ENCODE measurements at regions not wholly inside any gene's neighbourhood (a gene's known extent, or its start where the extent isn't known, plus 50 kb on each side); places are given as distances from the start of the nearest gene placed in this dataset.
"Not testable (repeated sequence)": the region's sequence is repeated elsewhere in the genome, so short reads cannot be mapped to it uniquely, and the experiment has no call there.

GRCh38 chr17:83191388-83192160 is 112.2 kb downstream of the METRNL start:
- DNase-seq (ENCODE audit: low read depth, low spot score), result no peak

DNA sequence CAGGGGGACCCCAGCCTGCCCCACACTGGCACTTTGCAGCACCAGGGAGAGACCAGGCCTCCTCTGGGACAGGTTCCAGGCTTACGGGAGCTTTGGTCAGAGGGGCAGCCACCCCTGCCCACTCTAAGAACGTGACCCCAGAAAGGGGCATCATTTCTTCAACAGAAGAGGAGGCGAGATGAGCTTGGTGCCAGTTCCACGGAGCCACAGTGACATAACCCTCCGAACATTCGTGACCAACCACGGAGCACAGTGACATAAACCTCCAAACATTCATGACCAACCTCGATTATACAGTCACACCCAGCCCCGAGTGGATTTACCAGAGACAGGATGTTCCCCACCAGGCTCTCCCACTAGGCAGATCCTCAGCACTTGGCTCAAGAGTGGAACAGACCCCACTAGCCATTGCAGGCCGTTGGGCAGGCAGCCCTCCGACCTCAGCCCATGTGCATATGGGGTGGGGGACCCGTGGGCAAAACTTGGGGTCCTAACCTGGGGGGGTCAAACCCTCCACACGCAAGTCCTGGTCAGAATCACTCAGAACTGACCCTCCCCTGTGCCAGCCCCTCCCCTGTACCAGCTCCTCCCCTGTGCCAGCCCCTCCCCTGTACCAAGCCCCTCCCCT is 112.9 kb downstream of the METRNL start:
- DNase-seq (ENCODE audit: low read depth, low spot score), result no peak

GRCh38 chr17:83192789-83193335 is 113.5 kb downstream of the METRNL start:
- DNase-seq (ENCODE audit: low read depth, low spot score), result not testable (repeated sequence)

DNA sequence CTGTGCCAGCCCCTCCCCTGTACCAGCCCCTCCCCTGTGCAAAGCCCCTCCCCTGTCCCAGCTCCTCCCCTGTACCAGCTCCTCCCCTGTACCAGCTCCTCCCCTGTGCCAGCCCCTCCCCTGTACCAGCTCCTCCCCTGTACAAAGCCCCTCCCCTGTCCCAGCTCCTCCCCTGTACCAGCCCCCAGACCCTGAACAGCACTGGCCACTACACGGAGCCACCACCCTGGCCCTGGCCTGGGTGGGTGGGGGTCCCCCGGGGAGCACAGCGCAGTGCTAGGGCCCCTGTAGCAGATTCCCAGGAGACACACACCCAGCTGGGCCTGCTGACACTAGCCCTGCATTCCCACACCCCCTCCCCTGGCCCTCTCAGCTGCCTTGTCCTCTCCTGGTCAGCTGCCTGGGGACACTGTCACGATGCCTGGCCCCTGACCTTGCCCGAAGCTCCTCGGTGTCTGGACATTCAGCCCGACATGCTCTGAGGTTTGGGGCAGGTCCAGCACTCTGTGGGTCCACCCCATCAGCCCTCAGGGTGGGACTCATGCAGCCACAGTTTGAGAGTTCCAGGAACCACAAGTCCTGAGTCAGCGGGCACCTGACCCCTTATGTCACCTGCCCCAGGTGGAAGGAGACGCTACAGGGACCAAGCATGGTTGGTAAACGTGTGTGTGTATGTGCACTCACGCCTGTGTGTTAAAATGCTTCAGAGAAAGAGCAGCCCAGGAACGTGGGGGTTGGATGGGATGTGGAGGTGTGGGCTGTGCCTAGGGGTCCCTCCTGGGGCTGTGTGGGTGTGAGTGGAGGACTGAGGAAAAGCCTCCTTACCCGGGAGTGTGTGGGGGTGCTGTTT is 114.2 kb downstream of the METRNL start:
- no peak for DNase-seq (ENCODE audit: low read depth, low spot score)

DNA sequence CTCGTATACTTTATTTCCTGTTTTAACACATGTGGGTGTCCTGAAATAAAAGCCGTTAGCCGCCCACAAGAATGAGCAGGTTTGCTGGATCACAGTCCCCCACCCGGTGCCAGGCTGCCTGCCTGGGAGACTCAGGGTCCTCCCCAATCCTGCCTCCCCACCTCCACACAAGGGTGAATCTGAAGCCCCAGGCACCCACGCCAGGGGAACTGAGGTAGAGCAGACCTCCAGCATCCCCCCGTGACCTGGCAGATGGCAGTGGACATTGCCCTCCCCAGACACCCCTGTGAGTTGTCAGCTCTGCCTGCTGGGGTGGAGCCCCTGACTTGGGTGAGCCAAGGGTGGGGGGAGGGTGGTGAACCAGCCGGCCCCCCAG is 114.8 kb downstream of the METRNL start:
- DNase-seq (ENCODE audit: low read depth, low spot score), result no peak

DNA sequence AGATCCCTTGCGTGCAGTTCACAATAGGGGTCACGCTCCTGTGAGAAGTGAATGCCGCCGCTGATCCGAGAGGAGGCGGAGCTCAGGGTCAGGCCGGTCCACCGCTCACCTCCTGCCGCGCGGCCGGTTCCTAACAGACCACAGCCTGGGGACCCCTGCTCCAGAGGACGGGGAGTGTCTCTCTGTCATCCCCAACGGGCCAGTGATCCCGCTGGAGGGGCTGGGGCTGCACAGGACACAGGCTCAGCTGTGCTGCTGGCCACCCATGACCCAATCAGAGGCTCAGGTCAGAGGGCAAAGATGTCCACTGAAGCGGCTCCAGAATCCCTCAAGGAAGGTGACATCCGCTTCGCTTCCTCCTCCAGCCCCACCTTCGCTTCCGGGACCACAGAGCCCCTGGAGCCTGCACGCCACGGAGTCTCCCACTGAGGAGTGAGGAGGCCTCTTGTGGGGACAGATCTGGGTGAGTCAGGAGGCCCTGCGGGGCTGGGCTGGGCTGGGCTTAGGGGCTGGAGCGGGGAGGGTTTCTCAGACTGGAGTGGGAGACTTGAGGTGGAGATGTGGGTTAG is 115.4 kb downstream of the METRNL start:
- DNase-seq (ENCODE audit: low read depth, low spot score), result no peak

- DNase-seq (ENCODE audit: low read depth, low spot score), result no peak
These were observed 116.1 kb downstream of the METRNL start for GRCh38 chr17:83195330-83196023.

DNA sequence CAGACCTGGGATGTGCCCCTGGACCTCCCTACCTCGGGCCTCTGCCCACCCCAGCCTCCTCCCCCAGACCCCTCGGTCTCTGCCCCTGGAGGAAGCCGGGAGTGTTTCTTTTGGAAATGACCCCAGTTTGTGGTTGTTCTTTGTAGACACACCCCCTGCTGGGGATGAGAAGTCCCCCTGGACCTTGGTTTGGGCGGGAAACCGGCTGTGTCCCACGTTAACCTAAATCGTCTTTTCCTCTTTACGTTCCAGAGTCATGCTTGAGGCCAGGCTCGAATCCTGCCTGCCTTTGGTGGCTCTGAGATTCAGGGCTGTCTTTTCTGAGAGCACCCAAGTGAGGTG is 116.6 kb downstream of the METRNL start:
- no peak for DNase-seq (ENCODE audit: low read depth, low spot score)

DNA sequence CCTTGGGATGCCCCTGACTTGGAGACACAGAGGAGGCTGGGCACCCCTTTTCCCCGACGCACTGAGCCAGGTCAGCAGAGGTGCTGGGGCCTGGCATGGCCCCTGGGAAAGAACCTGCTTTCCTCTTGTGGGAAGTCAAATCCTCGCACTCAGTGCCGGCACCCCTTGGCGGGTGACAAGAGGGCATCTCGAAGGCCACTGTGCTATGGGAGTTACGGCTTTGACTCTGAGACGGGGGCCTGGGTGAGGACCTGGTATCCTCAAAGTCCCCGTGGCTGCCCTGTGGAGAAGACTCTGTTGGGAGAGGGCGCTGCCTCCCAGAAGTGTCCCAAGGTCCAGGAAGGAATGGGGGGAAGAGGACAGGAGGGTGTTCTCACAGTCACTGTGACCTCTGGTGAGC is 117.0 kb downstream of the METRNL start:
- DNase-seq (ENCODE audit: low read depth, low spot score), result no peak

DNA sequence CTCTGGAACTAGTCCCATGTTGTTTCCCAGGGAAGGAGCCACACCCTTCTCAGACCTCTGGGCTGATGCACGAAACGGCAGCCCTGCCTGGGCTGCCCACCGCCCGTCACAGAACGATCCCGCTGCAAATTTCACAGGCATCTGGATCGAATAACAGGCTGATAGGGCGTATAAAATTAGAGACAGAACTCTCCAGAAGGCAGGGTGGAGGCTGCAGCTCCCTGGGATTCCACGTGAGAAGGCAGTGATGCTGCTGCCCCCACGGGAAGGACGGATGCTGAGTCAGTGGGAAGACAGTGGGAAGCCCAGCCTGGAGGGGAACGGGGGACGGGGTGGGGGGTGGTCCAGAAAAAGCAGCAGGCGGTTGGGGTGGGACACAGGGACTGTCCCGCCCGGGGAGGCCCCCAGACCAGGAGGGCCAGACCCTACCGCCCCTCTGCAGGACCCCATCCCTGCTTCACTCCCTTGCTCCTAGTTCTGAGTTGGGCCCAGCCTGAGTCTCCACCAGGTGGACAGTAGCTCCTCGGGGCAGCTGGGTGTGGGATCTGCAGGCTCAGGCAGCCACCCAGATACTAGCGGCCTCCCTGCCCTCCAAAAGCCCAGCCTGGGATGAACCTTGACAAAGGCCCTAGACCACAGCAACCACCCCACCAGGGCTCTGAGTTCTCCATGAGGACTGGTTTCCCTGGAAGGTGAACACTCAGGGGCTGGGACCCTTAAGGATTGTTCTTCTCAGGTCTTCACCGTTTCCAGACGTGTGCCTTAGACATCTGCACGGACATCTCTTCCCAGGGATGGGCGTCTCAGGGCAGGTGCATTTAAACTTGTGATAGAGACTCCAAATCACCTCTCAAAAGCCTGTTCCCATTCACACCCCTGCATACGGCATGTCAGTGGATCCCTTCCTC is 117.8 kb downstream of the METRNL start:
- DNase-seq (ENCODE audit: low read depth, low spot score), result no peak

DNA sequence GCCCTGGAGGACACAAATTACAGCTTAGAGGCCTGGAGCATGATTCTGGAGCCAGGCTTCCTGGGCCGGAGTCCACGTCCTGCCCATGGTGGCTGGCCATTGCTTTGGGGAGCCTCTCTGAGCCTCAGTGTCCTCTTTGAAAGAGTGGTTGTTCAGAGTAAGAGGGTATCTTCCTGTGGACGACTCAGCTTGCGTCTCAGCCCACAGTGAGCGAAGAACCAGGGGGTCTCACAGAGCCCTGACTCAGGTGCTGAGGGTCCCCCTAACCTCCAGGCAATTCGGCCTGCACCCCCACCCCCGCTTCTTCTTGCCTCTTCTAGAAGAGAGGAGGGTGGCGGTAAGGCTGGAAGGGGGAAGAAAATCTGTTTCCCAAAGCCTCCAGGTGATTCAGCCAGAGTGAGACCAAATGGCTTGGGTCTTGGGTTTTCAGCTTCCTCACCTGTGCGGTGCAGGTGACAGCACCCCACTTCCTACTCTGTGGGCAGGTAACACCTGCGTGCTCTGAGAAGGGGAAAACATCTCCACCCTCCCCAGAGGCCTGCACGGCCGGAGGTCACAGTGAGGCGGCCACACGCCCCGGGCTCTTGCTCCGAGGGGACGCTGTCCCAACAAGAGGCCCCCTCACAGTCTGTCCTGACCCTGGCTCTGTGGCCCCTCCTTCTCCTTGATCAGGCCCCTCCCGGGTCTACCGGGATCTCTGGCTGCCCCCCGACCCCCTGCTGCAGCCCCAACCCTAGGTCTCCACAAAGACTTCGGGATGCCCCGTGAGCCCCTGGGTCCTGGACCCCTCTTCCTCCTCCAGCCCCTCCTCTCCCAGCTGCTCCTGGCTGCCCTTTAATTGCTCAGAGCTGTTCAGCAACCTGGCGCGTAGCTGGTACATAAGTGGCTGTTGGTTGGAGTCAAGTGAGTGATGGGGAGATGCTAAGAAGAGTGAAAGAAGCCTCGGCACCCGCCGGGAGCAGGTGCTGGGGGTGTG is 119.2 kb downstream of the METRNL start:
- DNase-seq (ENCODE audit: low read depth, low spot score), result no peak

GRCh38 chr17:83199500-83200201 is 120.2 kb downstream of the METRNL start:
- no peak for DNase-seq (ENCODE audit: low read depth, low spot score)

DNA sequence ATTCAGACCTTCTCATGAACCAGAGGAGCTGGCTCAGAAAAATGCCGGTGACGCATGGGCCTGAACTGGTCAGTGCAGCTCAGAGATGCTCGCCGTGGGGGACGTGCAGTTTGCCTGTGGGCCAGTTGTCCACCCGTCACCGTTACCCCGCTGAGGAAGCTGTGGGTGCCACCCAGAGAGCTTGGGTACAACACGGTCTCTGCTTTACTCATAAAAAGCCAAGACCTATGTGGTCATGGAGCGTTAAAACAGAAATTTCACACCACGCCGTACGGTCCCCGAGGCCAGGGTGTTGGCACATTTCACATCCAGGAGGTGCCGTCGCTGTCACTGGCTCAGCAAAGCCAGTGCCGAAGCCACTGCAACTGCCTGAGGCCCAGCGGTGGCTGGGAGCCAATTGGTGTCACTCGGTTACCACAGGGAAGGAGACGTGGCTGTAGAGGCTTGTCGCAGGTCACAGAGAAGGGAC is 120.9 kb downstream of the METRNL start:
- DNase-seq (ENCODE audit: low read depth, low spot score), result no peak

- DNase-seq (ENCODE audit: low read depth, low spot score), result no peak
These were observed 121.3 kb downstream of the METRNL start for GRCh38 chr17:83200751-83201150.

- no peak for DNase-seq (ENCODE audit: low read depth, low spot score)
These were observed 122.0 kb downstream of the METRNL start for GRCh38 chr17:83201206-83202001.

- no peak for DNase-seq (ENCODE audit: low read depth, low spot score)
These were observed 122.9 kb downstream of the METRNL start for GRCh38 chr17:83202002-83203000.
